ENCODE measurements at regions not wholly inside any gene's neighbourhood (a gene's known extent, or its start where the extent isn't known, plus 50 kb on each side); places are given as distances from the start of the nearest gene placed in this dataset.
"Not testable (repeated sequence)": the region's sequence is repeated elsewhere in the genome, so short reads cannot be mapped to it uniquely, and the experiment has no call there.

GRCh38 chr9:78383130-78383529, 86.2 kb downstream of the PSAT1 start:
- DNase-seq (ENCODE audit: low read depth in 1 of 2, low spot score in 1 of 2): no peak

- DNase-seq (ENCODE audit: low read depth in 1 of 2, low spot score in 1 of 2): no peak
Observed at GRCh38 chr9:78386348-78386747, 89.4 kb downstream of the PSAT1 start.

- no peak for DNase-seq (ENCODE audit: low read depth in 1 of 2, low spot score in 1 of 2)
Observed at GRCh38 chr9:78386773-78387172, 89.8 kb downstream of the PSAT1 start.

GRCh38 chr9:78393340-78393739, 96.4 kb downstream of the PSAT1 start:
- no peak for DNase-seq (ENCODE audit: low read depth in 1 of 2, low spot score in 1 of 2)

- no peak for DNase-seq (ENCODE audit: low read depth in 1 of 2, low spot score in 1 of 2)
Observed at GRCh38 chr9:78393932-78394331, 97.0 kb downstream of the PSAT1 start.

- DNase-seq (ENCODE audit: low read depth in 1 of 2, low spot score in 1 of 2): no peak
Observed at GRCh38 chr9:78396087-78396486, 99.2 kb downstream of the PSAT1 start.

GRCh38 chr9:78397045-78397444, 100.1 kb downstream of the PSAT1 start:
- DNase-seq (ENCODE audit: low read depth in 1 of 2, low spot score in 1 of 2): no peak

- DNase-seq (ENCODE audit: low read depth in 1 of 2, low spot score in 1 of 2): no peak
Observed at GRCh38 chr9:78397454-78397853, 100.5 kb downstream of the PSAT1 start.

- no peak for DNase-seq (ENCODE audit: low read depth in 1 of 2, low spot score in 1 of 2)
Observed at GRCh38 chr9:78399153-78399552, 102.2 kb downstream of the PSAT1 start.

GRCh38 chr9:78400496-78400895, 103.6 kb downstream of the PSAT1 start:
- no peak for DNase-seq (ENCODE audit: low read depth in 1 of 2, low spot score in 1 of 2)

- DNase-seq (ENCODE audit: low read depth in 1 of 2, low spot score in 1 of 2): no peak
Observed at GRCh38 chr9:78405461-78405860, 108.5 kb downstream of the PSAT1 start.

- DNase-seq (ENCODE audit: low read depth in 1 of 2, low spot score in 1 of 2): no peak
Observed at GRCh38 chr9:78406146-78406545, 109.2 kb downstream of the PSAT1 start.

- DNase-seq (ENCODE audit: low read depth in 1 of 2, low spot score in 1 of 2): no peak
Observed at GRCh38 chr9:78406933-78407332, 110.0 kb downstream of the PSAT1 start.

GRCh38 chr9:78407636-78408312, 110.8 kb downstream of the PSAT1 start:
- DNase-seq (ENCODE audit: low read depth in 1 of 2, low spot score in 1 of 2): no peak

- DNase-seq (ENCODE audit: low read depth in 1 of 2, low spot score in 1 of 2): no peak
Observed at GRCh38 chr9:78408388-78408787, 111.5 kb downstream of the PSAT1 start.

GRCh38 chr9:78409928-78410510, 113.1 kb downstream of the PSAT1 start:
- not testable (repeated sequence) for DNase-seq (ENCODE audit: low read depth in 1 of 2, low spot score in 1 of 2)

- no peak for DNase-seq (ENCODE audit: low read depth in 1 of 2, low spot score in 1 of 2)
Observed at GRCh38 chr9:78422309-78422708, 125.4 kb downstream of the PSAT1 start.

- no peak for DNase-seq (ENCODE audit: low read depth in 1 of 2, low spot score in 1 of 2)
Observed at GRCh38 chr9:78424299-78424698, 127.4 kb downstream of the PSAT1 start.

- no peak for DNase-seq (ENCODE audit: low read depth in 1 of 2, low spot score in 1 of 2)
Observed at GRCh38 chr9:78428640-78429039, 131.7 kb downstream of the PSAT1 start.

GRCh38 chr9:78430387-78430786, 133.5 kb downstream of the PSAT1 start:
- DNase-seq (ENCODE audit: low read depth in 1 of 2, low spot score in 1 of 2): no peak

- DNase-seq (ENCODE audit: low read depth in 1 of 2, low spot score in 1 of 2): not testable (repeated sequence)
Observed at GRCh38 chr9:78431039-78431438, 134.1 kb downstream of the PSAT1 start.

- DNase-seq (ENCODE audit: low read depth in 1 of 2, low spot score in 1 of 2): no peak
Observed at GRCh38 chr9:78436873-78437272, 139.9 kb downstream of the PSAT1 start.

GRCh38 chr9:78437296-78437695, 140.4 kb downstream of the PSAT1 start:
- DNase-seq (ENCODE audit: low read depth in 1 of 2, low spot score in 1 of 2): no peak

Data from activated T-helper 1 cell treated with anti-CD3 and anti-CD28 coated beads, Interleukin-2, amount 50 U/mL, for 16 hours (primary cell).